ENCODE measurements at regions not wholly inside any gene's neighbourhood (a gene's known extent, or its start where the extent isn't known, plus 50 kb on each side); places are given as distances from the start of the nearest gene placed in this dataset.

- no peak for DNase-seq
These were observed 79.7 kb upstream of the SNRK start for GRCh38 chr3:43206632-43207031.

GRCh38 chr3:43206105-43206504, 80.2 kb upstream of the SNRK start:
- no peak for DNase-seq

- no peak for DNase-seq
These were observed 83.3 kb upstream of the SNRK start for GRCh38 chr3:43203022-43203421.

GRCh38 chr3:43201581-43201980, 84.8 kb upstream of the SNRK start:
- no peak for DNase-seq

- no peak for DNase-seq
These were observed 86.6 kb upstream of the SNRK start for GRCh38 chr3:43199645-43200306.

- no peak for DNase-seq
These were observed 87.3 kb upstream of the SNRK start for GRCh38 chr3:43198791-43199644.

GRCh38 chr3:43198301-43198700, 88.0 kb upstream of the SNRK start:
- no peak for DNase-seq

- no peak for DNase-seq
These were observed 89.2 kb upstream of the SNRK start for GRCh38 chr3:43197181-43197580.

- DNase-seq, result no peak
These were observed 89.6 kb upstream of the SNRK start for GRCh38 chr3:43196721-43197120.

- DNase-seq, result no peak
These were observed 89.2 kb upstream of the POMGNT2 start for GRCh38 chr3:43195115-43195498.

GRCh38 chr3:43194490-43195114, 88.7 kb upstream of the POMGNT2 start:
- DNase-seq, result no peak

GRCh38 chr3:43194069-43194468, 88.2 kb upstream of the POMGNT2 start:
- no peak for DNase-seq

- DNase-seq, result no peak
These were observed 86.1 kb upstream of the POMGNT2 start for GRCh38 chr3:43192028-43192427.

GRCh38 chr3:43191116-43191515, 85.2 kb upstream of the POMGNT2 start:
- no peak for DNase-seq

- no peak for DNase-seq
These were observed 84.8 kb upstream of the POMGNT2 start for GRCh38 chr3:43190670-43191069.

- DNase-seq, result no peak
These were observed 82.1 kb upstream of the POMGNT2 start for GRCh38 chr3:43187836-43188479.

GRCh38 chr3:43185983-43186314, 80.1 kb upstream of the POMGNT2 start:
- DNase-seq, result no peak

- DNase-seq, result no peak
These were observed 79.5 kb upstream of the POMGNT2 start for GRCh38 chr3:43185274-43185982.

- no peak for DNase-seq
These were observed 77.6 kb upstream of the POMGNT2 start for GRCh38 chr3:43183456-43183855.

GRCh38 chr3:43181202-43181821, 75.4 kb upstream of the POMGNT2 start:
- DNase-seq, result no peak

GRCh38 chr3:43180694-43181093, 74.8 kb upstream of the POMGNT2 start:
- no peak for DNase-seq

GRCh38 chr3:43180027-43180426, 74.1 kb upstream of the POMGNT2 start:
- no peak for DNase-seq

All from NCI-H446 treated with DMSO at 0.1 percent for 48 hours (cell line).